Activated CD8-positive, alpha-beta T cell treated with anti-CD3 and anti-CD28 coated beads for 36 hours (primary cell): ENCODE measurements at regions not wholly inside any gene's neighbourhood (a gene's known extent, or its start where the extent isn't known, plus 50 kb on each side); places are given as distances from the start of the nearest gene placed in this dataset.
"Not testable (repeated sequence)": the region's sequence is repeated elsewhere in the genome, so short reads cannot be mapped to it uniquely, and the experiment has no call there.

Experiments
- ATAC-seq: fragments of 200-7000 bp; cut with Tn5 transposase; one replicate; pipeline ENCODE4 v1.10.0; 2021; ENCODE audit warnings: mild to moderate bottlenecking, moderate library complexity
- CTCF ChIA-PET: fragments of 350-600 bp; sonication (Branson Sonifier 250); formaldehyde crosslinking; loops from one replicate; lab custom pipeline; 2021; ENCODE audit warnings: antibody characterized with exemption; lab: Charles Lee
- POLR2A ChIA-PET: fragments of 350-600 bp; sonication (Branson Sonifier 250); formaldehyde crosslinking; loops from one replicate; lab custom pipeline; 2021; ENCODE audit warnings: antibody characterized with exemption; lab: Charles Lee
- DNase-seq: peaks from one replicate; pipeline ENCODE4 v3.0.0-alpha.2; 2020
- H3K27ac Mint-ChIP-seq: one replicate; pipeline ENCODE4 v1.8.0; 2021; ENCODE audit warnings: mild to moderate bottlenecking, mixed read lengths
- H3K27me3 Mint-ChIP-seq: one replicate; pipeline ENCODE4 v1.8.0; 2021; ENCODE audit warnings: mixed read lengths
- H3K36me3 Mint-ChIP-seq: one replicate; pipeline ENCODE4 v1.8.0; 2021; ENCODE audit warnings: low read depth, mixed read lengths
- H3K4me1 Mint-ChIP-seq: one replicate; pipeline ENCODE4 v1.8.0; 2021; ENCODE audit warnings: low read depth, mixed read lengths
- H3K4me3 Mint-ChIP-seq: one replicate; pipeline ENCODE4 v1.8.0; 2021; ENCODE audit warnings: mild to moderate bottlenecking, moderate library complexity, mixed read lengths
- H3K9me3 Mint-ChIP-seq: one replicate; pipeline ENCODE4 v1.8.0; 2021; ENCODE audit warnings: mixed read lengths
- CTCF ChIP-seq: fragments of 200-600 bp; IDR thresholded peaks from one replicate; pipeline ENCODE4 v1.8.0; 2022; ENCODE audit warnings: antibody characterized with exemption, mild to moderate bottlenecking
- intact Hi-C: fragments of 100-400 bp; cut with micrococcal nuclease; formaldehyde crosslinking; loops from one replicate; pipeline ENCODE4 v1.10.0; 2022

GRCh38 chr12:46475972-46476645 lies 103.5 kb upstream of the SLC38A2 start:
- ChIA-PET POLR2A (interaction anchor here (1.2 kb wide), 1 partner anchor 7 kb away, joined by 4 read pairs; no protein-coding TSS in a partner anchor), CTCF (no interaction called here)
- no peaks in the 10 kb centered on the region for H3K27me3 Mint-ChIP-seq
- H3K36me3 Mint-ChIP-seq: no peaks in the 10 kb centered on the region
- H3K4me1 Mint-ChIP-seq: peaks cover 7% of the 10 kb centered on the region
- H3K9me3 Mint-ChIP-seq: no peaks in the 10 kb centered on the region
- H3K4me3 Mint-ChIP-seq: no peak overlapping the region
- H3K27ac Mint-ChIP-seq: no peak overlapping the region
- no peak for DNase-seq
- ATAC-seq: no peak
- TF ChIP-seq CTCF: no peak
- intact Hi-C loops: no loop called here

- intact Hi-C loops, H3K9me3 Mint-ChIP-seq, H3K4me3 Mint-ChIP-seq, H3K36me3 Mint-ChIP-seq, H3K27ac Mint-ChIP-seq, DNase-seq, ATAC-seq, H3K27me3 Mint-ChIP-seq: not testable (repeated sequence)
- peaks cover 19% of the 10 kb centered on the region for H3K4me1 Mint-ChIP-seq
- ChIA-PET POLR2A (interaction anchor here (1.2 kb wide), 1 partner anchor 9 kb away, joined by 4 read pairs; no protein-coding TSS in a partner anchor), CTCF (interaction anchor here (1.1 to 1.2 kb wide), 3 partner anchors 11 to 187 kb away, joined by 3 to 4 read pairs (median 3); no protein-coding TSS in a partner anchor)
Observed at GRCh38 chr12:46474385-46474784, 101.8 kb upstream of the SLC38A2 start.

GRCh38 chr12:46473634-46474329 lies 101.2 kb upstream of the SLC38A2 start:
- Mint-ChIP-seq H3K4me1 (peaks cover 19% of the 10 kb centered on the region), H3K36me3 (peaks cover 3% of the 10 kb centered on the region), H3K27ac (peak overlapping the region; percentile 12), H3K4me3 (peak overlapping the region; percentile 9), H3K9me3 (no peaks in the 10 kb centered on the region), H3K27me3 (no peaks in the 10 kb centered on the region)
- CTCF ChIA-PET: interaction anchor here (0.9 to 1.2 kb wide), 4 partner anchors 10 to 188 kb away, joined by 3 to 4 read pairs (median 4); no protein-coding TSS in a partner anchor
- TF ChIP-seq CTCF: no peak
- POLR2A ChIA-PET: no interaction called here
- DNase-seq (no peak), ATAC-seq (no peak)
- intact Hi-C loops: no loop called here

GRCh38 chr12:46472893-46473633 lies 100.5 kb upstream of the SLC38A2 start:
- Mint-ChIP-seq H3K27ac (peak overlapping the region; percentile 12), H3K9me3 (no peaks in the 10 kb centered on the region), H3K27me3 (no peaks in the 10 kb centered on the region), H3K36me3 (peaks cover 3% of the 10 kb centered on the region), H3K4me1 (peaks cover 19% of the 10 kb centered on the region), H3K4me3 (peak overlapping the region; percentile 9)
- CTCF ChIA-PET: interaction anchor here (0.9 kb wide), 1 partner anchor 10 kb away, joined by 4 read pairs; no protein-coding TSS in a partner anchor
- intact Hi-C loops: no loop called here
- DNase-seq: no peak
- TF ChIP-seq CTCF: no peak
- POLR2A ChIA-PET: no interaction called here
- ATAC-seq: no peak

- Mint-ChIP-seq H3K4me3 (no peak overlapping the region), H3K36me3 (peaks cover 3% of the 10 kb centered on the region), H3K9me3 (no peaks in the 10 kb centered on the region), H3K27ac (no peak overlapping the region), H3K4me1 (peaks cover 19% of the 10 kb centered on the region), H3K27me3 (no peaks in the 10 kb centered on the region)
- POLR2A ChIA-PET: no interaction called here
- intact Hi-C loops: no loop called here
- DNase-seq (no peak), ATAC-seq (no peak)
- no peak for TF ChIP-seq CTCF
- CTCF ChIA-PET: no interaction called here
Observed at GRCh38 chr12:46472144-46472705, 99.7 kb upstream of the SLC38A2 start.
